Liver (tissue), 7 donors: ENCODE measurements at regions not wholly inside any gene's neighbourhood (a gene's known extent, or its start where the extent isn't known, plus 50 kb on each side); places are given as distances from the start of the nearest gene placed in this dataset.
"Not testable (repeated sequence)": the region's sequence is repeated elsewhere in the genome, so short reads cannot be mapped to it uniquely, and the experiment has no call there.

Source experiments
- DNase-seq: peaks from one replicate; pipeline ENCODE4 v3.0.0-alpha.2; 2017; ENCODE audit warnings: low spot score
- H3K27ac ChIP-seq, 2 donors: one replicate each; pipeline ENCODE4 v1.7.0; 2013; ENCODE audit warnings: inconsistent platforms in 2 of 2, low read length in 2 of 2, control low read depth in 1 of 2, low read depth in 1 of 2, mild to moderate bottlenecking in 1 of 2
- H3K27me3 ChIP-seq, 4 donors: one replicate each; pipeline versions ENCODE4 v1.6.1 to v1.7.0; 2013; ENCODE audit warnings: low read length in 3 of 4, inconsistent platforms in 1 of 4, mild to moderate bottlenecking in 1 of 4, moderate library complexity in 1 of 4; ENCODE audit not compliant: control insufficient read depth in 4 of 4, insufficient read depth in 4 of 4
- H3K36me3 ChIP-seq, 4 donors: one replicate each; pipeline versions ENCODE4 v1.6.1 to v1.7.0; 2013; ENCODE audit warnings: low read length in 3 of 4, mild to moderate bottlenecking in 3 of 4, low read depth in 1 of 4, moderate library complexity in 1 of 4; ENCODE audit not compliant: control insufficient read depth in 4 of 4, insufficient read depth in 3 of 4
- H3K4me1 ChIP-seq, 4 donors: one replicate each; pipeline versions ENCODE4 v1.6.1 to v1.7.0; 2013; ENCODE audit warnings: low read length in 3 of 4, mild to moderate bottlenecking in 3 of 4, moderate library complexity in 1 of 4; ENCODE audit not compliant: control insufficient read depth in 4 of 4, insufficient read depth in 4 of 4
- H3K4me3 ChIP-seq, 3 donors: one replicate each; pipeline versions ENCODE4 v1.6.1 to v1.7.0; 2013; ENCODE audit warnings: low read length in 3 of 3, control low read depth in 1 of 3, low read depth in 1 of 3, mild to moderate bottlenecking in 1 of 3
- H3K9ac ChIP-seq, 2 donors: one replicate each; pipeline ENCODE4 v1.7.0; 2013; ENCODE audit warnings: low read length in 2 of 2, mild to moderate bottlenecking in 2 of 2, moderate library complexity in 2 of 2, control low read depth in 1 of 2, low read depth in 1 of 2
- H3K9me3 ChIP-seq, 4 donors: one replicate each; pipeline versions ENCODE4 v1.6.1 to v1.7.0; 2013; ENCODE audit warnings: low read length in 3 of 4; ENCODE audit not compliant: control insufficient read depth in 4 of 4
- EGR1 ChIP-seq, 2 donors: IDR thresholded peaks; 2 replicates each; pipeline ENCODE4 v1.6.1; 2016 to 2018; ENCODE audit warnings: antibody characterized with exemption in 2 of 2, low read depth in 2 of 2
- FOXA1 ChIP-seq: IDR thresholded peaks from 2 replicates; pipeline ENCODE4 v1.6.1; 2016; ENCODE audit warnings: antibody characterized with exemption
- FOXA2 ChIP-seq: IDR thresholded peaks from 2 replicates; pipeline ENCODE4 v1.6.1; 2016; ENCODE audit warnings: antibody characterized with exemption
- GABPA ChIP-seq, 2 donors: IDR thresholded peaks in 1 of 2; conservative IDR thresholded peaks in 1 of 2; 2 replicates each; pipeline ENCODE4 v1.6.1; 2016; ENCODE audit warnings: antibody characterized with exemption in 2 of 2, mild to moderate bottlenecking in 1 of 2, moderate library complexity in 1 of 2
- HNF4A ChIP-seq, 2 donors: conservative IDR thresholded peaks; 2 replicates each; pipeline ENCODE4 v1.6.1; 2016; ENCODE audit warnings: antibody characterized with exemption in 2 of 2, mild to moderate bottlenecking in 2 of 2
- HNF4G ChIP-seq: IDR thresholded peaks from 2 replicates; pipeline ENCODE4 v1.6.1; 2016; ENCODE audit warnings: antibody characterized with exemption
- JUND ChIP-seq, 2 donors: IDR thresholded peaks; 2 replicates each; pipeline ENCODE4 v1.6.1; 2016; ENCODE audit warnings: antibody characterized with exemption in 2 of 2
- NR2F2 ChIP-seq: IDR thresholded peaks from 2 replicates; pipeline ENCODE4 v1.6.1; 2016; ENCODE audit warnings: antibody characterized with exemption
- RAD21 ChIP-seq, 2 donors: IDR thresholded peaks; 2 replicates each; pipeline ENCODE4 v1.6.1; 2016; ENCODE audit warnings: antibody characterized with exemption in 2 of 2, mild to moderate bottlenecking in 2 of 2
- RXRA ChIP-seq, 2 donors: IDR thresholded peaks; 2 replicates each; pipeline ENCODE4 v1.6.1; 2017 to 2018; ENCODE audit warnings: antibody characterized with exemption in 2 of 2, mild to moderate bottlenecking in 1 of 2
- SP1 ChIP-seq: IDR thresholded peaks from 2 replicates; pipeline ENCODE4 v1.6.1; 2018; ENCODE audit warnings: antibody characterized with exemption, mild to moderate bottlenecking
- TAF1 ChIP-seq: conservative IDR thresholded peaks from 2 replicates; pipeline ENCODE4 v1.6.1; 2016; ENCODE audit warnings: antibody characterized with exemption, mild to moderate bottlenecking
- YY1 ChIP-seq: IDR thresholded peaks from 2 replicates; pipeline ENCODE4 v1.6.1; 2016; ENCODE audit warnings: antibody characterized with exemption, mild to moderate bottlenecking
- WGBS: extraction: QIAGEN DNeasy Blood & Tissue Kit; methylation state at CpG from one replicate; pipeline ENCODE4 v1.1.7; 2013; 5-methylcytosine and 5-hydroxymethylcytosine counted together
- TF ChIP-seq, protein P1 (sequence below): IDR thresholded peaks from 2 replicates; pipeline ENCODE4 v1.6.1; 2016; ENCODE audit warnings: antibody characterized with exemption
- TF ChIP-seq, protein P2 (sequence below): IDR thresholded peaks from 2 replicates; pipeline ENCODE4 v1.6.1; 2016; ENCODE audit warnings: antibody characterized with exemption, mild to moderate bottlenecking
- TF ChIP-seq, protein P3 (sequence below): IDR thresholded peaks from 2 replicates; pipeline ENCODE4 v1.6.1; 2016; ENCODE audit warnings: antibody characterized with exemption
- donor health status: healthy.
- donor health status: healthy.
- donor health status: healthy.
- donor health status: healthy.

DNA sequence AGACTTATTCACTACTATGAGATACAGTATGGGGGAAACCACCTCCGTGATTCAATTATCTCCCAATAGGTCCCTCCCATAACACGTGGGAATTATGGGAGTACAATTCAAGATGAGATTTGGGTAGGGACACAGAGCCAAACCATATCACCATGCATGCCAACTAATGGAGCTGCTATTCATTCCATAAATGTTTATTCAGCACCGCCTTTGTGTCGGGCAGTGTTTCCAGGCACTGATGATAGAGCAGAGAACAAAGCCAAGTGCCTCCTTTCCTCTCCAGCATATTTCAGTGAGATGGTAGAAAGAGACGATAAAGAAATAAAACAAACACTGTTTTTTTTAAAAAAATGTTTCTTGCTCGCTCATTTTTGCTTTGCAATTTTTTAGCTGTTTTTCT, 295.9 kb upstream of the FOXK1 start (continued):
- TF ChIP-seq NR2F2 (no peak), SP1 (no peak), HNF4A (conservative IDR thresholded peaks at IDR 0.05) (no peak), GABPA (IDR thresholded peaks at IDR 0.05 in 1 of 2, conservative IDR thresholded peaks at IDR 0.05 in 1 of 2) (no peak)

DNA sequence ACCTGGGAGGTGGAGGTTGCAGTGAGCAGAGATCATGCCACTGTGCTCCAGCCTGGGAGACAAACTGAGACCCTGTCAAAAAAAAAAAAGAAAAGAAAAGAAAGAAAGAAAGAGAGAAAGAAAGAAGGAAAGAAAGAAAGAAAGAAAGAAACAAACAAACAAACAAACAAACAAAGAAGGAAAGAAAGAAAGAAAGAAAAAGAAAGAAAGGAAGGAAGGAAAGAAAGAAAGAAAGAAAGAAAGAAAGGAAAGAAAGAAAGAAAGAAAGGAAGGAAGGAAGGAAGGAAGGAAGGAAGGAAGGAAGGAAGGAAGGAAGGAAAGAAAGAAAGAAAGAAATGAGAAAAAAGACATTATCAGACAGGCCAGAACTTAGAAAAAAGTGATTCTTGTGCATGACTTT, 291.0 kb upstream of the FOXK1 start:
- not testable (repeated sequence) for H3K4me1 ChIP-seq, H3K36me3 ChIP-seq, H3K4me3 ChIP-seq, H3K9ac ChIP-seq, H3K27me3 ChIP-seq, H3K27ac ChIP-seq, H3K9me3 ChIP-seq, DNase-seq

DNA sequence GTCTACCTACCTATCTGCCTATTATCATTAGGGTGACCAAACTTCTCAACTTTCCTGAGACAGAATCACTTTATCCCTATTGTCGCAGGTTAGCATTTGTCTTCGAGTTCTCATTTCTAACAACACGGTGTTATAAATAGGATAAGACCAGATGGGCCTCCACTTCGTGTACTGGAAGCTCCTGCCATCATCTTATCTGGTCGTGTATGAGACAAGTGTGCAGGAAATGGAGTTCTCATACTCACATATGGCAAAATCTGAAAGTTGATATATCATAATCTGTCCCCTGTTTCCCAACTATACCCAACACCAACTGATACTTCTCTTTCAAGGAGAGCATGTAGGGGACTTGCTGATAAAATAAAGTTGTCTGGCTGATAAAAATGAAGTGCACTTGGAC, 287.4 kb upstream of the FOXK1 start:
- Histone ChIP-seq H3K27ac (no peak overlapping the region), H3K9ac (no peak overlapping the region), H3K36me3 (no peaks in the 10 kb centered on the region), H3K9me3 (peaks cover 0 to 6% (median under 1%) of the 10 kb centered on the region in 4 donors), H3K4me3 (no peak overlapping the region), H3K4me1 (no peaks in the 10 kb centered on the region), H3K27me3 (no peaks in the 10 kb centered on the region)
- no peak for DNase-seq
- WGBS = 68% methylated on average over 5 of the region's 5 CpGs
- TF ChIP-seq NR2F2 (no peak), HNF4A (conservative IDR thresholded peaks at IDR 0.05) (no peak), YY1 (no peak)
- TF ChIP-seq, protein P1, sequence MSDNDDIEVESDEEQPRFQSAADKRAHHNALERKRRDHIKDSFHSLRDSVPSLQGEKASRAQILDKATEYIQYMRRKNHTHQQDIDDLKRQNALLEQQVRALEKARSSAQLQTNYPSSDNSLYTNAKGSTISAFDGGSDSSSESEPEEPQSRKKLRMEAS = no peak

DNA sequence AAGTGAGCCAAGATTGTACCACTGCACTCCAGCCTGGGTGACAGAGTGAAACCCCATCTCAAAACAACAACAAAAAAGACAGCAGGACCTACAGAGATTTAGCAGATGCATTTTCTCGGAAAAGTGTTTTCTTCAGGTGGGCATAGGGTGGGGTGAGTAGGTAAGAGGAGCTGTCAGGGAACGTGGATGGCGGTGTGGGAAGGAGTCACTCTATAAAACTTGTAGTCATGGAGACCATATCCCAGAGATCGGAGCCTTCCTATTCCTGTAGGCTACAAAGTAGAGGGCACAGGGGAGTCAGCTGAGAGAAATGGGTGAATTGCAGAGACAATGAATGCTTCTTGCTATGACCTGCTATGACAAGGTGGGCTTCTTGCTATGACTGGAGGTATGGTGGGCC, 283.0 kb upstream of the FOXK1 start:
- DNase-seq = no peak
- H3K4me1 ChIP-seq = no peaks in the 10 kb centered on the region
- TF ChIP-seq NR2F2 (no peak), FOXA1 (no peak), RAD21 (IDR thresholded peaks at IDR 0.05) (no peak), SP1 (no peak), JUND (IDR thresholded peaks at IDR 0.05) (no peak)
- TF ChIP-seq, protein P1 = no peak
- H3K27ac ChIP-seq = no peak overlapping the region
- no peaks in the 10 kb centered on the region for H3K36me3 ChIP-seq
- H3K4me3 ChIP-seq = no peak overlapping the region
- H3K27me3 ChIP-seq = no peaks in the 10 kb centered on the region
- no peak overlapping the region for H3K9ac ChIP-seq
- 84% methylated on average over 4 of the region's 4 CpGs for WGBS
- peaks cover 0 to 6% (median under 1%) of the 10 kb centered on the region in 4 donors for H3K9me3 ChIP-seq

DNA sequence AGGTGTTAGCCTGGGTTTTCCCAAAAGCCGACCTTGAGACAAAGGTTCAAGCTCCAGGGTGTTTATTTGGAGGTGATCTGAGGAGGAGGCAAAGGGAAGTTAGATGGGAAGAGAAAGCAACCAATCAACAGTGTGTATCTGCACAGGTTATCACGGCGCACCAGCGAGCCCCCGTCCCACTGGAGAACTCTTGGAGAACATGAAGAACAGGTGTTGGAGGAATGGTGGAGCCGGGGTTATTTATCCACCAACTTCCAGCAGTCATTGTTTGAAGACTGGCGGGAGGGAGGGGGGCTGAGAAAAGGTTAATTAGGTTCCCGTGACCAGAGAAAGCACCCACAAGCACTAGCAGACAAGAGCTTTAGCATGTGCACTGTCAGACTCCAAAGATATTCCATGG, 282.5 kb upstream of the FOXK1 start:
- WGBS = 87% methylated on average over 8 of the region's 8 CpGs
- TF ChIP-seq YY1 = no peak
- no peak for TF ChIP-seq EGR1 (IDR thresholded peaks at IDR 0.05; ENCODE audit: low read depth in 2 of 2)
- no peak for TF ChIP-seq SP1
- no peak for TF ChIP-seq RXRA (IDR thresholded peaks at IDR 0.05)
- no peak for TF ChIP-seq FOXA2
- TF ChIP-seq, protein P2, sequence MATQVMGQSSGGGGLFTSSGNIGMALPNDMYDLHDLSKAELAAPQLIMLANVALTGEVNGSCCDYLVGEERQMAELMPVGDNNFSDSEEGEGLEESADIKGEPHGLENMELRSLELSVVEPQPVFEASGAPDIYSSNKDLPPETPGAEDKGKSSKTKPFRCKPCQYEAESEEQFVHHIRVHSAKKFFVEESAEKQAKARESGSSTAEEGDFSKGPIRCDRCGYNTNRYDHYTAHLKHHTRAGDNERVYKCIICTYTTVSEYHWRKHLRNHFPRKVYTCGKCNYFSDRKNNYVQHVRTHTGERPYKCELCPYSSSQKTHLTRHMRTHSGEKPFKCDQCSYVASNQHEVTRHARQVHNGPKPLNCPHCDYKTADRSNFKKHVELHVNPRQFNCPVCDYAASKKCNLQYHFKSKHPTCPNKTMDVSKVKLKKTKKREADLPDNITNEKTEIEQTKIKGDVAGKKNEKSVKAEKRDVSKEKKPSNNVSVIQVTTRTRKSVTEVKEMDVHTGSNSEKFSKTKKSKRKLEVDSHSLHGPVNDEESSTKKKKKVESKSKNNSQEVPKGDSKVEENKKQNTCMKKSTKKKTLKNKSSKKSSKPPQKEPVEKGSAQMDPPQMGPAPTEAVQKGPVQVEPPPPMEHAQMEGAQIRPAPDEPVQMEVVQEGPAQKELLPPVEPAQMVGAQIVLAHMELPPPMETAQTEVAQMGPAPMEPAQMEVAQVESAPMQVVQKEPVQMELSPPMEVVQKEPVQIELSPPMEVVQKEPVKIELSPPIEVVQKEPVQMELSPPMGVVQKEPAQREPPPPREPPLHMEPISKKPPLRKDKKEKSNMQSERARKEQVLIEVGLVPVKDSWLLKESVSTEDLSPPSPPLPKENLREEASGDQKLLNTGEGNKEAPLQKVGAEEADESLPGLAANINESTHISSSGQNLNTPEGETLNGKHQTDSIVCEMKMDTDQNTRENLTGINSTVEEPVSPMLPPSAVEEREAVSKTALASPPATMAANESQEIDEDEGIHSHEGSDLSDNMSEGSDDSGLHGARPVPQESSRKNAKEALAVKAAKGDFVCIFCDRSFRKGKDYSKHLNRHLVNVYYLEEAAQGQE = no peak
- TF ChIP-seq, protein P3, sequence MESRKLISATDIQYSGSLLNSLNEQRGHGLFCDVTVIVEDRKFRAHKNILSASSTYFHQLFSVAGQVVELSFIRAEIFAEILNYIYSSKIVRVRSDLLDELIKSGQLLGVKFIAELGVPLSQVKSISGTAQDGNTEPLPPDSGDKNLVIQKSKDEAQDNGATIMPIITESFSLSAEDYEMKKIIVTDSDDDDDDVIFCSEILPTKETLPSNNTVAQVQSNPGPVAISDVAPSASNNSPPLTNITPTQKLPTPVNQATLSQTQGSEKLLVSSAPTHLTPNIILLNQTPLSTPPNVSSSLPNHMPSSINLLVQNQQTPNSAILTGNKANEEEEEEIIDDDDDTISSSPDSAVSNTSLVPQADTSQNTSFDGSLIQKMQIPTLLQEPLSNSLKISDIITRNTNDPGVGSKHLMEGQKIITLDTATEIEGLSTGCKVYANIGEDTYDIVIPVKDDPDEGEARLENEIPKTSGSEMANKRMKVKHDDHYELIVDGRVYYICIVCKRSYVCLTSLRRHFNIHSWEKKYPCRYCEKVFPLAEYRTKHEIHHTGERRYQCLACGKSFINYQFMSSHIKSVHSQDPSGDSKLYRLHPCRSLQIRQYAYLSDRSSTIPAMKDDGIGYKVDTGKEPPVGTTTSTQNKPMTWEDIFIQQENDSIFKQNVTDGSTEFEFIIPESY = no peak
- TF ChIP-seq GABPA (IDR thresholded peaks at IDR 0.05 in 1 of 2, conservative IDR thresholded peaks at IDR 0.05 in 1 of 2) = no peak
- no peak for TF ChIP-seq JUND (IDR thresholded peaks at IDR 0.05)
- no peak for TF ChIP-seq TAF1
- TF ChIP-seq HNF4G = no peak
- TF ChIP-seq FOXA1 = no peak

More for the DNA sequence above, 282.5 kb upstream of the FOXK1 start:
- no peak overlapping the region for H3K9ac ChIP-seq
- peaks cover 0 to 5% (median under 1%) of the 10 kb centered on the region in 4 donors for H3K9me3 ChIP-seq
- H3K27ac ChIP-seq = no peak overlapping the region
- H3K36me3 ChIP-seq = no peaks in the 10 kb centered on the region
- H3K27me3 ChIP-seq = no peaks in the 10 kb centered on the region
- no peak for DNase-seq
- H3K4me3 ChIP-seq = no peak overlapping the region
- no peaks in the 10 kb centered on the region for H3K4me1 ChIP-seq
